ENCODE measurements at regions not wholly inside any gene's neighbourhood (a gene's known extent, or its start where the extent isn't known, plus 50 kb on each side); places are given as distances from the start of the nearest gene placed in this dataset.
"Not testable (repeated sequence)": the region's sequence is repeated elsewhere in the genome, so short reads cannot be mapped to it uniquely, and the experiment has no call there.

DNA sequence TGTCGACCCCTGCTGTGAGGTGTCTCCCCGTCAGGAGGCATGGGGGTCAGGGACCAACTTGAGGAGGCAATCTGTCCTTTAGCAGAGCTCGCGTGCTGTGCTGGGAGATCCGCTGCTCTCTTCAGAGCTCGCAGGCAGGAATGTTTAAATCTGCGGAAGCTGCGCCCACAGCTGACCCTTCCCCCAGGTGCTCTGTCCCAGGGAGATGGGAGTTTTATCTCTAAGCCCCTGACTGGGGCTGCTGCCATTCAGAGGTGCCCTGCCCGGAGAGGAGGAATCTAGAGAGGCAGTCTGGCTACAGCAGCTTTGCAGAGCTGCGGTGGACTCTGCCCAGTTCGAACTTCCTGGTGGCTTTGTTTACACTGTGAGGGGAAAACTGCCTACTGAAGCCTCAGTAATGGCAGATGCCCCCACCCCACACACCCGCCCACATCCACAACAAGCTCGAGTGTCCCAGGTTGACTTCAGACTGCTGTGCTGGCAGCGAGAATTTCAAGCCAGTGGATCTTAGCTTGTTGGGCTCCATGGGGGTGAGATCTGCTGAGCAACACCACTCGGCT lies 133.1 kb downstream of the CENPC start:
- not testable (repeated sequence) for DNase-seq (ENCODE audit: low spot score)

- no peak for DNase-seq (ENCODE audit: low spot score)
These were observed 142.0 kb downstream of the CENPC start for GRCh38 chr4:67403342-67403741.

DNA sequence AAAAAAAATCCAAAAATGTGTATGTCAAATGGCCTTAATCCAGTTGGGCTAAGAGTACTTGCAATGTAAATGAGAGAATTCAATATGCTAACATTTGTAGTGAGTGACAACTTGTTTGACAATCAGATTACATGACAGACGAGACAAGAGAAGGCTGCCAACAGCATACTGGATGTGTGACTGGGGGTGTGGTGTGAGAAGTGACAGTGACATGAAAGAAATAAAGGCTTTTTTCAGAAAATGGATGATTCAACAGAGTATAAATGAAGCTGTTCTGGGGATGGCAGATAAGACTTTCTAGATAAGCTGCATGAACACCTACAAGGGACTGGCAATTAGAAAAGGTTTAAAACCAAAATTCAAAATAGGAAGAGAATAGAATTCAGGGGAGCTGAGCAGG lies 143.4 kb downstream of the CENPC start:
- DNase-seq (ENCODE audit: low spot score) = no peak

- no peak for DNase-seq (ENCODE audit: low spot score)
These were observed 147.4 kb downstream of the CENPC start for GRCh38 chr4:67397931-67398330.

GRCh38 chr4:67397031-67397430 lies 148.3 kb downstream of the CENPC start:
- no peak for DNase-seq (ENCODE audit: low spot score)

DNA sequence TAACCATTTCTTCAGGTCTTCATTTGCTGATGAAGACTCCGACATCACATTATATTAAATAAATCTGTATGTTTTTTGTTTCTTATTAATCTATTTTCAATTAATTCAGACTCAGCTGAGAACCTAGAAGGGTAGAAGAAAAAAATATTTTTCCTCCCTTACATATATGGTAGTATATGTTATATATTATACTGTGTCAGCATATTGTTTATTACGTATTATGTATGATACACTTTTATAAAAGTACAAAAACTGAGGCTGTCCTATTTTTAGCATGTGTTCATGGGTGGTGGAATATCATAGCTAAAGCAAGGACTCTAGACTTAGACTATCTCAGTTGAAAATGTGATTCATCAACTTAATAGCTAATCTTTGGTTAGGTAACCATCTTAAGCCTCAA lies 149.3 kb downstream of the CENPC start:
- no peak for DNase-seq (ENCODE audit: low spot score)

DNA sequence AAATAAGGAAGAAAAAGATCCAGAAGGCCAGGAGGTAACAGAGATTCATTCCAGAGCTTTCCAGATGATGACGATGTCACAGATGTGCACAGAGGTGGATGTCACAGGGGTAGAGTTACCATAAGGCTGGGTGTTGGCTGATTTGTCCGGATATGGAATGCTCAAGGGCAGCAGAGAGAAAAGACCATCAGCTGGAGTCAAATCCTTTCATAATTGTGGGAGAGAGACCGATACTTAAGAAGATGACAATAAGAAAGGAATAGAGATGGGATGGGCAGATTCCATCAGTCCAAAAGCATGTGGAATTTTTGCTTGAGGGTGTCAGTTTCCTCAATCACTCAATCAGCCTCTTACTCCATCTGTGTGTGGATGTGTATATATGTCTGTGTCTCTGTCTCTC lies 150.4 kb downstream of the CENPC start:
- no peak for DNase-seq (ENCODE audit: low spot score)

DNA sequence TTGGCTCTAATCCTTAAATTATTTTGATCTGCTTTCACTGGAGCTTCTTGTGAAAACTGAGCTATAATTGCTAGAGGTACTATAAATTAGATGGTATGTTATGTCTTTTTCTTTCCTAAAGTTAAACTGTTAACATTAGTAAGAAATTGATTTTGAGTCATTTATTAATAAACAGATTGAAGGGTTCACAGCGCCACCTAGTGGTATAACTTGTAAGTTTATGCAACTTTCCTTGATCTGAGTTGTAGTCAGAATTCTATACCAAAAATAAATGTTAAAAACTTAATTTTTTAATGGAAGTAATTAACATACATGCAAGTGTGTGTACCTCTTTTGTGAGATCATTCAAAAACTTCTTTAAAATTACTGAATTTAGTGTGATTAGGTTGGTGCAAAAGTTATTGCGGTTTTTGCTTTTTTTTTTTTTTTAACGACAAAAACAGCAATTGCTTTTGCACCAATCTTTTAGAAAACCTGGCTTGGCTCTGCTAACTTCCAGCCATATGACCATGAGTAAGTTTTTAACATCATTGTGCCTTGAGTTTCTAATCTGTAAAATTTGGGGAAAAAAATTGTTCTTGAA lies 151.5 kb downstream of the CENPC start:
- DNase-seq (ENCODE audit: low spot score) = peak; percentile 20

DNA sequence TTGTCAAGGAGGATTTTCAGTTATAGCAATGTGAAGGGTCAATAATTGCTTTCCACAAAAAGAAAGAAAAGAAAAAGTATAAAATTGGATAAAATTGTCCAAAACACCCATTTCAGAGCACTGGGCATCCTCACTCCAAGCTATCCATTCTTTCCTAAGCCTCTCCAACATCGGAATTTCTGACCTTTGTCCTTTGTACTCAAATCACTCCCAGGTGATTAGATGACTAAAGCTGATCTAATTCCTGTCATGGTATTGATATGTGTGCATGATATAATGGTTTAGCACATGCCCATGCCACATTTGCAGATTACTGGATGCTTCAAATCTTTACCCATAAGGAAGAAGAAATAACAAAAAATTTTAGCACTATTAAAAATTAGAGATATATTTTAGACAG lies 152.3 kb downstream of the CENPC start:
- DNase-seq (ENCODE audit: low spot score) = no peak

DNA sequence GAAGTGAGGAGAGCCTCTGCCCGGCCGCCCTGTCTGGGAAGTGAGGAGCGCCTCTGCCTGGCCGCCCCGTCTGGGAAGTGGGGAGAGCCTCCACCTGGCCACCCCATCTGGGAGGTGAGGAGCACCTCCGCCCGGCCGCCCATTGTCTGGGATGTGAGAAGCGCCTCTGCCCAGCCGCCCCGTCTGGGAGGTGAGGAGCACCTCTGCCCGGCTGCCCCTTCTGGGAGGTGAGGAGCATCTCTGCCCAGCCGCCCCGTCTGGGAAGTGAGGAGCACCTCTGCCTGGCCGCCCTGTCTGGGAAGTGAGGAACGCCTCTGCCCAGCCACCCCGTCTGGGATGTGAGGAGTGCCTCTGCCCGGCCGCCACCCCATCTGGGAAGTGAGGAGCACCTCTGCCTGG lies 163.9 kb downstream of the CENPC start:
- not testable (repeated sequence) for DNase-seq (ENCODE audit: low spot score)

DNA sequence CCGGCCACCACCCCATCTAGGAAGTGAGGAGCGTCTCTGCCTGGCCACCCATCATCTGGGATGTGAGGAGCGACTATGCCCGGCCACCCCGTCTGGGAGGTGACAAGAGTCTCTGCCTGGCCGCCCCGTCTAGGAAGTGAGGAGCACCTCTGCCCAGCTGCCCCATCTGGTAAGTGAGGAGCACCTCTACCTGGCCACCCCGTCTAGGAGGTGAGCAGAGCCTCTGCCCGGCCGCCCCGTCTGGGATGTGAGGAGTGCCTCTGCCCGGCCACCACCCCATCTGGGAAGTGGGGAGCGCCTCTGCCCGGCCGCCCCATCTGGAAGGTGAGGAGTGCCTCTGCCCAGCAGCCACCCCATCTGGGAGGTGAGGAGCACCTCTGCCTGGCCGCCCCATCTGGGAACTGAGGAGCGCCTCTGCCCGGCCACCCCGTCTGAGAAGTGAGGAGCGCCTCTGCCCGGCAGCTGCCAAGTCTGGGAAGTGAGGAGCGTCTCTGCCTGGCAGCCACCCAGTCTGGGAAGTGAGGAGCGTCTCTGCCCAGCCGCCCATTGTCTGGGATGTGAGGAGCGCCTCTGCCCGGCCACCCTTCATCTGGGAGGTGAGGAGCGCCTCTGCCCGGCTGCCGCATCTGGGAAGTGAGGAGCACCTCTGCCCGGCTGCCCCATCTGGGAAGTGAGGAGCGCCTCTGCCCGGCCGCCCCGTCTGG lies 164.4 kb downstream of the CENPC start:
- not testable (repeated sequence) for DNase-seq (ENCODE audit: low spot score)

DNA sequence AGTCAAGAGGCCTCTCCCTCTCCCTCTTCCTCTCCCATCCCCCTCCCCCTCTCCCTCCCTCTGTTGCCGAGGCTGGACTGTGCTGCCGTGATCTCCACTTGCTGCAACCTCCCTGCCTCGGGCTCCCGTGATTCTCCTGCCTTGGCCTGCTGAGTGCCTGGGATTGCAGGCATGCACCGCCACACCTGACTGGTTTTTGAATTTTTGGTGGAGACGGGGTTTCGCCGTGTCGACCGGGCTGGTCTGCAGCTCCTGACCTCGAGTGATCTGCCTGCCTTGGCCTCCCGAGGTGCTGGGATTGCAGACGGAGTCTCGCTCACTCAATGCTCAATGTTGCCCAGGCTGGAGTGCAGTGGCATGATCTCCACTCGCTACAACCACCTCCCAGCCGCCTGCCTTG lies 165.1 kb downstream of the CENPC start:
- DNase-seq (ENCODE audit: low spot score) = no peak

GRCh38 chr4:67375291-67375690 lies 170.0 kb downstream of the CENPC start:
- no peak for DNase-seq (ENCODE audit: low spot score)

- DNase-seq (ENCODE audit: low spot score) = no peak
These were observed 173.7 kb downstream of the CENPC start for GRCh38 chr4:67371615-67372014.

- no peak for DNase-seq (ENCODE audit: low spot score)
These were observed 178.9 kb downstream of the CENPC start for GRCh38 chr4:67366311-67366861.

GRCh38 chr4:67365661-67366245 lies 179.6 kb downstream of the CENPC start:
- DNase-seq (ENCODE audit: low spot score) = no peak

GRCh38 chr4:67355806-67356205 lies 189.5 kb downstream of the CENPC start:
- DNase-seq (ENCODE audit: low spot score) = no peak

DNA sequence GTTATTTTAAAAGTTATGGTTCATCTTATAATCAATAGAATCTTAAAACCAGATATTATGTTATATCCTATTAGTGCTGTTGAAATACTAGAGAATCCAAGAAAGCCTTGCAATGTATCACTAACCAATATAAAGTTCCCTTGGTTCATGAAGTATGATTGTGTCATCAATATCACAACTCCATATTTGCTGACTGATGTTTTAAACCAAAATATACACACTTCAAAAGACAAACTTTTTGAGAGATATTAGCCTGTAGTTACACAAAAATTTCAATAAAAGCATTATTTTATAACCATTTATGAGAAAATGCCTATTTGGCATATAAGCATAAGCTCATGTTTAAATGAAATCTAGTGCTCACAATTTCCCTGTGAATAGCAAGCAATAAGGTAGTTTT lies 198.6 kb downstream of the CENPC start:
- DNase-seq (ENCODE audit: low spot score) = no peak

- DNase-seq (ENCODE audit: low spot score) = no peak
These were observed 200.5 kb downstream of the CENPC start for GRCh38 chr4:67344594-67345380.

DNA sequence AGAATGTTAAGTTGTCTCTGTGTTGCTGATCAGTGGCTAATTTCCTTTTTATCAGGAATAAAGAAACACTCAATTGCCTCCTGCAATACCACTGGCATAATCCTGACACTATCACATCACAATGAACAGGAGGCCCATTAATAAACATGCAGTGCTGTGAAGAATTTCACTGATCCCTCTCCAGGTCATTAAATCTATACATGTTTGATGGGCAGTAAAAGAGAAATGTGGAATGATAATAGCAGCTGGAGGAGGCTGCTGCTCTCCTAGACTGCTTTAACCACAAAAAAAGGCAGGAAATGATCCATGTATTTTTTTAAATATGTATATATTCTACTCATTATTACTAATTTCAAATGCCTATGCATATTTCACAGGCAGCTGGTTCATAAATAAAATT lies 202.1 kb downstream of the CENPC start:
- no peak for DNase-seq (ENCODE audit: low spot score)

GRCh38 chr4:67342291-67342690 lies 203.0 kb downstream of the CENPC start:
- DNase-seq (ENCODE audit: low spot score) = no peak

- no peak for DNase-seq (ENCODE audit: low spot score)
These were observed 211.6 kb downstream of the CENPC start for GRCh38 chr4:67333664-67334063.
